Chondrocyte (in vitro differentiated cells): ENCODE measurements at regions not wholly inside any gene's neighbourhood (a gene's known extent, or its start where the extent isn't known, plus 50 kb on each side); places are given as distances from the start of the nearest gene placed in this dataset.

ENCODE experiments used
- DNase-seq: peaks from one replicate; pipeline ENCODE4 v3.0.0; 2021; ENCODE audit warnings: mixed read lengths, low spot score
- H3K27ac Mint-ChIP-seq: one replicate; pipeline ENCODE4 v1.8.0; 2021; ENCODE audit warnings: mild to moderate bottlenecking, moderate library complexity, mixed read lengths; ENCODE audit not compliant: unreplicated experiment
- H3K27me3 Mint-ChIP-seq: 2 replicates; pipeline ENCODE4 v1.8.0; 2021; ENCODE audit warnings: low read depth, mixed read lengths
- H3K36me3 Mint-ChIP-seq: 2 replicates; pipeline ENCODE4 v1.8.0; 2021; ENCODE audit warnings: low read depth, mixed read lengths
- H3K4me1 Mint-ChIP-seq: 2 replicates; pipeline ENCODE4 v1.8.0; 2021; ENCODE audit warnings: low read depth, mild to moderate bottlenecking, mixed read lengths
- H3K4me3 Mint-ChIP-seq: one replicate; pipeline ENCODE4 v1.8.0; 2021; ENCODE audit warnings: mild to moderate bottlenecking, moderate library complexity, mixed read lengths; ENCODE audit not compliant: unreplicated experiment
- H3K9me3 Mint-ChIP-seq: 2 replicates; pipeline ENCODE4 v1.8.0; 2021; ENCODE audit warnings: low read depth, mixed read lengths
- CTCF ChIP-seq: fragments of 200-600 bp; sonication (generic); IDR thresholded peaks from 2 replicates; pipeline ENCODE4 v1.5.0; 2021; ENCODE audit warnings: antibody characterized with exemption, mild to moderate bottlenecking, moderate library complexity

GRCh38 chr14:79965896-79966295 is 245.4 kb downstream of the DIO2 start:
- Mint-ChIP-seq H3K27ac (no peak overlapping the region), H3K4me1 (peaks cover 10% of the 10 kb centered on the region), H3K9me3 (peaks cover 5% of the 10 kb centered on the region), H3K27me3 (no peaks in the 10 kb centered on the region), H3K4me3 (no peak overlapping the region), H3K36me3 (no peaks in the 10 kb centered on the region)
- DNase-seq = no peak
- no peak for TF ChIP-seq CTCF

- Mint-ChIP-seq H3K4me1 (no peaks in the 10 kb centered on the region), H3K4me3 (no peak overlapping the region), H3K9me3 (peaks cover 33% of the 10 kb centered on the region), H3K27ac (no peak overlapping the region), H3K36me3 (peaks cover 10% of the 10 kb centered on the region), H3K27me3 (no peaks in the 10 kb centered on the region)
- DNase-seq = no peak
- no peak for TF ChIP-seq CTCF
These were observed 250.1 kb downstream of the DIO2 start for GRCh38 chr14:79961197-79961596.

- H3K27ac Mint-ChIP-seq = no peak overlapping the region
- no peak for DNase-seq
- no peak for TF ChIP-seq CTCF
- H3K36me3 Mint-ChIP-seq = peaks cover 13% of the 10 kb centered on the region
- no peaks in the 10 kb centered on the region for H3K27me3 Mint-ChIP-seq
- peaks cover 40% of the 10 kb centered on the region for H3K9me3 Mint-ChIP-seq
- no peak overlapping the region for H3K4me3 Mint-ChIP-seq
- H3K4me1 Mint-ChIP-seq = no peaks in the 10 kb centered on the region
These were observed 251.0 kb downstream of the DIO2 start for GRCh38 chr14:79960288-79960687.

- TF ChIP-seq CTCF = no peak
- no peak overlapping the region for H3K27ac Mint-ChIP-seq
- H3K9me3 Mint-ChIP-seq = peaks cover 25% of the 10 kb centered on the region
- DNase-seq = no peak
- peaks cover 1% of the 10 kb centered on the region for H3K27me3 Mint-ChIP-seq
- H3K36me3 Mint-ChIP-seq = peaks cover 12% of the 10 kb centered on the region
- H3K4me1 Mint-ChIP-seq = no peaks in the 10 kb centered on the region
- H3K4me3 Mint-ChIP-seq = no peak overlapping the region
These were observed 259.7 kb downstream of the DIO2 start for GRCh38 chr14:79951572-79951971.

GRCh38 chr14:79949906-79950305 is 261.4 kb downstream of the DIO2 start:
- peaks cover 9% of the 10 kb centered on the region for H3K9me3 Mint-ChIP-seq
- peaks cover 4% of the 10 kb centered on the region for H3K36me3 Mint-ChIP-seq
- no peaks in the 10 kb centered on the region for H3K4me1 Mint-ChIP-seq
- peaks cover 1% of the 10 kb centered on the region for H3K27me3 Mint-ChIP-seq
- no peak overlapping the region for H3K4me3 Mint-ChIP-seq
- TF ChIP-seq CTCF = no peak
- H3K27ac Mint-ChIP-seq = no peak overlapping the region
- no peak for DNase-seq
